Neural progenitor cell (in vitro differentiated cells): ENCODE measurements at regions not wholly inside any gene's neighbourhood (a gene's known extent, or its start where the extent isn't known, plus 50 kb on each side); places are given as distances from the start of the nearest gene placed in this dataset.

Experiments
- EZH2 ChIP-seq: fragments of 200-600 bp; sonication (generic); IDR thresholded peaks from 2 replicates; pipeline ENCODE4 v1.6.1; 2017; ENCODE audit warnings: antibody characterized with exemption, mild to moderate bottlenecking, moderate library complexity
- EZH2phosphoT487 ChIP-seq: fragments of 200-600 bp; sonication (generic); IDR thresholded peaks from 2 replicates; pipeline ENCODE4 v1.6.1; 2017; ENCODE audit warnings: antibody characterized with exemption
- TF ChIP-seq, protein P1 (sequence below): fragments of 200-600 bp; sonication (generic); IDR thresholded peaks from 2 replicates; pipeline ENCODE4 v1.5.1; 2017; ENCODE audit warnings: antibody characterized with exemption, mild to moderate bottlenecking

DNA sequence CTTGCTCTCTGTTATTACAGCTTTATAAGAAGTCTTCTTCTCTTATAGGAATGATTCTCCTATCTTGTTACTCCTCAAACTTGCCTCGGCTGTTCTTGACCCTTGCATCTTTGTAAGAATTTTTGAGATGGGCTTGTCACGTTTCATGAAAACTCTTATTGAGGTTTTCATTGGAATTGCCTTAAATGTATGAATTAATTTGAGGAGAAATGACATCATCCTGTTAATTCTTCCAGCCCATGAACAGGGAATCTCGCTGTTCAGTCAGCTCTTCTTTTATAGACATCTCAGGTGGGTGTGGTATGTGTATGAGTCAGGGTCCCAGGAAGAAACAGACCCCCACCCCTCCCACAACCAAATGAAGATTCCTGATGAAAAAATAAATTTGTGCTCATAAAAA is 107.1 kb upstream of the MYL2 start:
- TF ChIP-seq, protein P1, sequence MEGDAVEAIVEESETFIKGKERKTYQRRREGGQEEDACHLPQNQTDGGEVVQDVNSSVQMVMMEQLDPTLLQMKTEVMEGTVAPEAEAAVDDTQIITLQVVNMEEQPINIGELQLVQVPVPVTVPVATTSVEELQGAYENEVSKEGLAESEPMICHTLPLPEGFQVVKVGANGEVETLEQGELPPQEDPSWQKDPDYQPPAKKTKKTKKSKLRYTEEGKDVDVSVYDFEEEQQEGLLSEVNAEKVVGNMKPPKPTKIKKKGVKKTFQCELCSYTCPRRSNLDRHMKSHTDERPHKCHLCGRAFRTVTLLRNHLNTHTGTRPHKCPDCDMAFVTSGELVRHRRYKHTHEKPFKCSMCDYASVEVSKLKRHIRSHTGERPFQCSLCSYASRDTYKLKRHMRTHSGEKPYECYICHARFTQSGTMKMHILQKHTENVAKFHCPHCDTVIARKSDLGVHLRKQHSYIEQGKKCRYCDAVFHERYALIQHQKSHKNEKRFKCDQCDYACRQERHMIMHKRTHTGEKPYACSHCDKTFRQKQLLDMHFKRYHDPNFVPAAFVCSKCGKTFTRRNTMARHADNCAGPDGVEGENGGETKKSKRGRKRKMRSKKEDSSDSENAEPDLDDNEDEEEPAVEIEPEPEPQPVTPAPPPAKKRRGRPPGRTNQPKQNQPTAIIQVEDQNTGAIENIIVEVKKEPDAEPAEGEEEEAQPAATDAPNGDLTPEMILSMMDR, result no peak
- TF ChIP-seq EZH2 (no peak), EZH2phosphoT487 (no peak)
